Natural killer cell treated with Interleukin-12 subunit alpha and Interleukin-12 subunit beta and Interleukin-15 and Interleukin-18, amount 100 ng/mL, for 72 hours (primary cell): ENCODE measurements at regions not wholly inside any gene's neighbourhood (a gene's known extent, or its start where the extent isn't known, plus 50 kb on each side); places are given as distances from the start of the nearest gene placed in this dataset.
"Not testable (repeated sequence)": the region's sequence is repeated elsewhere in the genome, so short reads cannot be mapped to it uniquely, and the experiment has no call there.

Experiments
- ATAC-seq, 2 donors: fragments of 150-1000 bp; cut with Tn5 transposase in 1 of 2; sonication (Bioruptor Pico), chemical (Tn5 transposase) in 1 of 2; 2 replicates each; pipeline ENCODE4 v1.10.0; 2021
- DNase-seq: peaks from one replicate; pipeline ENCODE4 v3.0.0; 2022; ENCODE audit warnings: low spot score
- H3K27ac Mint-ChIP-seq, 2 donors: 1 replicate in 1 of 2; 2 replicates in 1 of 2; pipeline ENCODE4 v1.8.0; 2022; ENCODE audit warnings: mixed read lengths in 2 of 2, mild to moderate bottlenecking in 1 of 2, moderate library complexity in 1 of 2
- H3K27me3 Mint-ChIP-seq, 2 donors: 1 replicate in 1 of 2; 2 replicates in 1 of 2; pipeline ENCODE4 v1.8.0; 2022; ENCODE audit warnings: mixed read lengths in 2 of 2
- H3K36me3 Mint-ChIP-seq: one replicate; pipeline ENCODE4 v1.8.0; 2022; ENCODE audit warnings: mixed read lengths
- H3K4me1 Mint-ChIP-seq, 2 donors: 1 replicate in 1 of 2; 2 replicates in 1 of 2; pipeline ENCODE4 v1.8.0; 2022; ENCODE audit warnings: low read depth in 2 of 2, mixed read lengths in 2 of 2, mild to moderate bottlenecking in 1 of 2
- H3K4me3 Mint-ChIP-seq: one replicate; pipeline ENCODE4 v1.8.0; 2022; ENCODE audit warnings: mixed read lengths
- H3K9me3 Mint-ChIP-seq: 2 replicates; pipeline ENCODE4 v1.8.0; 2022; ENCODE audit warnings: mixed read lengths

DNA sequence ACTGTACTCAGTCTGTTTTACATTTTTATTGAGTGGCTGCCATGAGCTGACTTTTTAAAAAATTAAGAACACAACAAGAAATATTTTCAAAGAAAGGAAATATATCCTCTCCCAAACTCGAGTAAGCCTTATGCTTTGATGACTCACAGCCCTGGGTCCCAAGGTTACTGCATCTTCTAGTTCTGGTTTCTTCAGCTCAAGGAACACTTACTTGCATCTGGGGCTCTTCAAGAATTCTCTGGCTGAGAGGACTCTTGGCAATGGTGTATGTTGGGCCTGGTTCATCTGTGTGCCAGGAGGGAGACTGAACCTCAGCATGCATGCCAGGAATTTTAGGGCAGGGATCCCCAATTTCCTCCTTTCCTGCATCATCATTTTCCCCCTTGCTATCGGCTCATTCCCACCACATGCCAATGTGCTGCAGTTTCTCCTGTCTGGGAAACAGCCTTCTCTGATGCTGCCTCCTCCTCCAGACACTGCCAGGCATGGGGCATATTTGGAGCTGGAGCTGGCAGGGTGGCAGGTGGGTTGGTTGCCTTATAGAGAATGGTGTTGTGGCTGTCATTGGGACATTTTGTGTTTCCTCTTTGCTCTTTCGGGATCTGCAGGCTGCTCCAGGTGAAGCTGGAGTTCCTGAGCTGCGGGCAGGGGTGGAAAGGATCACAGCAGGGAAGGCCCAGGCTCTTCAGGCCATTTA lies 192.2 kb upstream of the HS6ST1 start:
- Mint-ChIP-seq H3K4me1 (peaks cover 0 to 9% of the 10 kb centered on the region in 2 donors), H3K36me3 (no peaks in the 10 kb centered on the region), H3K27me3 (peaks cover 0 to 3% of the 10 kb centered on the region in 2 donors), H3K9me3 (no peaks in the 10 kb centered on the region), H3K27ac (no peak overlapping the region), H3K4me3 (no peak overlapping the region)
- ATAC-seq (no peak), DNase-seq (no peak)

GRCh38 chr2:128511731-128512378 lies 193.2 kb upstream of the HS6ST1 start:
- no peak for ATAC-seq
- no peaks in the 10 kb centered on the region for H3K36me3 Mint-ChIP-seq
- DNase-seq: no peak
- H3K27ac Mint-ChIP-seq: no peak overlapping the region
- no peaks in the 10 kb centered on the region for H3K9me3 Mint-ChIP-seq
- H3K27me3 Mint-ChIP-seq: no peaks in the 10 kb centered on the region
- peaks cover 0 to 9% of the 10 kb centered on the region in 2 donors for H3K4me1 Mint-ChIP-seq
- H3K4me3 Mint-ChIP-seq: no peak overlapping the region

GRCh38 chr2:128512379-128513115 lies 193.9 kb upstream of the HS6ST1 start:
- ATAC-seq (no peak), DNase-seq (no peak)
- Mint-ChIP-seq H3K4me1 (peaks cover 0 to 9% of the 10 kb centered on the region in 2 donors), H3K4me3 (no peak overlapping the region), H3K27ac (no peak overlapping the region), H3K9me3 (no peaks in the 10 kb centered on the region), H3K27me3 (no peaks in the 10 kb centered on the region), H3K36me3 (no peaks in the 10 kb centered on the region)

DNA sequence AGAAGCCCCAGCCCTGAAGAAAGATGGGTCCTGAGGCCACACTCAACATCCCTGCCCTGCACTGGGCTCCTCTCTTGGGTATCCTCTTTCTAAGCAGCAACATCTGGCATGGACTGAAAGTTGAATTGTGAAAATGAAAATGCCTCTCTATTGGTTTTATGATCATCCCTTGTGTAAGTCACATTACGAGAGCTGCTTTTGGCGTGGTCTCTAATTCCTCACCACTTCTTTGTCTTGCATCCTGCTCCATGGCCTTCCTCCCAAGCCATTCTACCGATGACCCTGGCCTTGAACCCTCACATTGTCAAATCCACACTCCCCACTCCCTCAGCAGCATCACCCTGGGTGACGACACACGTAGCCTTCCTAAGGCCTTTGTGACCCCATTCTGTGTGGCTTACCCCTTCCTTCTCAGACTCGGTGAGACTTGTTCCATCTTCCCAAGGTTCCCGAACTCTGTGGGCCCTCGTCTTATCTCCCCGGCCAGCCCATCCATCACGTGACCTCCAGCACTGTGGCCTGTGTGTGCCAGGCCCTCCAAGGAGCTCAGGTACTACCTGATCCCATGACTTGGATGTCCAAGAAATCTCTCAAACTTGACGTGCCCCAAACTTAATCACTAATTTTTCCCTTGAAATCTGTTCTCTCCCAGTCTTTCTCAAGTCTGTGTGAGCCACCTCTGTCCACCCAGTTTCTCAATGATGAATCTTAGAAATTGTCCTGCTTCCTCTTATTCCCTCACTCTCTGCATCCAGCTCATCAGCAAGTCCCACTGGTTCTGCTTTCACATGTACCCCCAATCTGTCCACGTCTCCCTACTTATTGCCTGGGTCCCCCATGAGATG lies 194.7 kb upstream of the HS6ST1 start:
- Mint-ChIP-seq H3K27ac (no peak overlapping the region), H3K4me1 (peaks cover 0 to 9% of the 10 kb centered on the region in 2 donors), H3K4me3 (no peak overlapping the region), H3K9me3 (no peaks in the 10 kb centered on the region), H3K27me3 (no peaks in the 10 kb centered on the region), H3K36me3 (no peaks in the 10 kb centered on the region)
- no peak for ATAC-seq
- no peak for DNase-seq

- H3K27me3 Mint-ChIP-seq: no peaks in the 10 kb centered on the region
- no peak for ATAC-seq
- no peak for DNase-seq
- H3K36me3 Mint-ChIP-seq: no peaks in the 10 kb centered on the region
- peaks cover 0 to 9% of the 10 kb centered on the region in 2 donors for H3K4me1 Mint-ChIP-seq
- no peaks in the 10 kb centered on the region for H3K9me3 Mint-ChIP-seq
- no peak overlapping the region for H3K4me3 Mint-ChIP-seq
- no peak overlapping the region for H3K27ac Mint-ChIP-seq
These were observed 195.3 kb upstream of the HS6ST1 start for GRCh38 chr2:128513961-128514283.

GRCh38 chr2:128514555-128514955 lies 195.9 kb upstream of the HS6ST1 start:
- DNase-seq: no peak

DNA sequence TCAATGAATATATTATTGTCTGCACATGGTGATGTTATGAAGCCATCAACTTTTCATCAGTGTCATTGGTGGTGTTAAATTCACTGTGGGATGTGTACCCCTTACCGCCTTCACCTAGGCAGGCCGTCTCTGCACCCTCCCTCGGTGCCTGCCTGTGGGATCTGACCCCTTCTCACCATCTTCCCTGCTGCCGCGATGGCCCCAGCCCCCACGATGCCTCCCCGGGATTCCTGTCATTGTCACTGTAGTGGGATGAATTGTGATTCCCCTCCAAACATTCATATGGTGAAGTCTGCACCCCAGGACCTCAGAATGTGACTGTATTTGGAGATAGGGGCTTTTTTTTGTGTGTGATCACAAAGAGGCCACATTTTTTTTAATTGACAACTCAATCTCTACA lies 198.3 kb upstream of the HS6ST1 start:
- DNase-seq (no peak), ATAC-seq (no peak)
- Mint-ChIP-seq H3K4me3 (no peak overlapping the region), H3K9me3 (no peaks in the 10 kb centered on the region), H3K4me1 (peaks cover 0 to 14% of the 10 kb centered on the region in 2 donors), H3K27me3 (no peaks in the 10 kb centered on the region), H3K36me3 (no peaks in the 10 kb centered on the region), H3K27ac (no peak overlapping the region)

More at GRCh38 chr2:128514555-128514955, 195.9 kb upstream of the HS6ST1 start:
- ATAC-seq: no peak
- Mint-ChIP-seq H3K4me1 (peaks cover 0 to 9% of the 10 kb centered on the region in 2 donors), H3K27me3 (no peaks in the 10 kb centered on the region), H3K9me3 (no peaks in the 10 kb centered on the region), H3K27ac (no peak overlapping the region), H3K4me3 (no peak overlapping the region), H3K36me3 (no peaks in the 10 kb centered on the region)

- H3K27ac Mint-ChIP-seq, H3K4me3 Mint-ChIP-seq, H3K36me3 Mint-ChIP-seq, H3K27me3 Mint-ChIP-seq, H3K4me1 Mint-ChIP-seq, H3K9me3 Mint-ChIP-seq, DNase-seq, ATAC-seq: not testable (repeated sequence)
These were observed 200.4 kb upstream of the HS6ST1 start for GRCh38 chr2:128519028-128519427.

- H3K4me1 Mint-ChIP-seq: peaks cover 0 to 5% of the 10 kb centered on the region in 2 donors
- DNase-seq (no peak), ATAC-seq (no peak)
- H3K27me3 Mint-ChIP-seq: peaks cover 0 to 8% of the 10 kb centered on the region in 2 donors
- H3K27ac Mint-ChIP-seq: peak overlapping the region in 1 of 2 donors; percentile 26
- no peaks in the 10 kb centered on the region for H3K36me3 Mint-ChIP-seq
- H3K9me3 Mint-ChIP-seq: no peaks in the 10 kb centered on the region
- H3K4me3 Mint-ChIP-seq: no peak overlapping the region
These were observed 201.0 kb upstream of the HS6ST1 start for GRCh38 chr2:128519517-128520215.

DNA sequence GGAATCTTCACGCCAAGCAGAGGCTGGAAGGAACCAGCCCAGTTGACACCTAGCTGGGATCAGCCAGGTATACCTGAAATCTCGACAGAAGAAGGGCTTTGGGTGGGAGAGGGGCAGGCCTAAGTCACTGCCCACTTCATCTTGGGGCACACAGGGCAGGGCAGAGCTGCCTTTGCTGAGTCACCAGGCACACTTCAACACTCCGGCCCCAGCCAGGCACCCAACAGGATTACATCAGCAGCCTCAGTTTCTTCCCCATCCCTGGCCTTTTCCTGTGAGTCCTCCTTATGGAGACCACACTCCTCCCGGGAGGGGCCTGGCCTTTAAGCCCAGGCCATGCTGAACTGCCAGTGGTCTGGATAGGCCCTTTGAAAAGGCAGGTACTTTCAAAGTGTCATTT lies 201.7 kb upstream of the HS6ST1 start:
- H3K9me3 Mint-ChIP-seq: no peaks in the 10 kb centered on the region
- no peak overlapping the region for H3K4me3 Mint-ChIP-seq
- peaks cover 0 to 8% of the 10 kb centered on the region in 2 donors for H3K27me3 Mint-ChIP-seq
- no peak for DNase-seq
- no peaks in the 10 kb centered on the region for H3K36me3 Mint-ChIP-seq
- peak in 1 of 2 donors; percentile 47 for ATAC-seq
- peaks cover 0 to 5% of the 10 kb centered on the region in 2 donors for H3K4me1 Mint-ChIP-seq
- H3K27ac Mint-ChIP-seq: no peak overlapping the region

DNA sequence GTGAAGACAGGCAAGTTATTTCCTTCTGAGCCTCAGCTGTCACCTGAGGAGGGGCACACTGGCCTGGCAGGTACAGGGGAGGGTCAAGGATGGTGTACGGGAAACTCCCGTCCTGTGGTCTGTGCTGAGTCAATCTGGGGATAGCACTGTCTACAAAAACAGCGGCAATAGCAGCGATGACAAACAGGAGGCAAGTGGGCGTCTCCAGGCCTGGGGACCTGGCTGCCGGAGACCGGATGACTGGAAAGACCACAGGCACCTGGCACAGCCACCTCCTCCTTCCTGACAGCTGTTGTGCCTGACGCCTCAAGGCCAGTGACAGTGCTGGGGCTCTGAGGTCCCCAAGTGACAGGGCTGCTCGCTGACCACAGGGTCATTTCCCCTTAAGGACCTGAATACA lies 202.1 kb upstream of the HS6ST1 start:
- DNase-seq (no peak), ATAC-seq (peak; percentile 72 to 78)
- H3K27ac Mint-ChIP-seq: no peak overlapping the region

DNA sequence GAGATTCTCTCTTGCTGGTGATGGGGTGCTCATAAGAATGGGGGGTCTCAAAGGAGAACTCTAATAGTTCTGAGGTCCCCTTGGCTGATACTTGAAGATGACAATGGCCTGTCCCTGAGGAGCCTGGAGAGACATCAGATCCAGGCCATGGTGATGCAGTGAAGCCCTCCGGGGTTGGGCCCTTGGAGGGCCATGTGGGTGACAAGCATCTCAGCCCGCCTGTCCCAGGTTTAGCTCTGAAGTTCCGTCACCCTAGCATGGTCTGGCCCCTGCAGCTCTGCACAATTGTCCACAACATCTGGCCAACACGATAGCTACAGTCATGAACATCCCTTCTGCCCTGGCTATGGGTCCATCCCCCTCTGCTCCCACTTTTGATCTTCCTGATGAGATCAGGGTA lies 202.8 kb upstream of the HS6ST1 start:
- no peak for ATAC-seq
- Mint-ChIP-seq H3K27me3 (peaks cover 0 to 11% of the 10 kb centered on the region in 2 donors), H3K4me1 (peaks cover 0 to 5% of the 10 kb centered on the region in 2 donors), H3K27ac (no peak overlapping the region), H3K4me3 (no peak overlapping the region), H3K36me3 (no peaks in the 10 kb centered on the region), H3K9me3 (no peaks in the 10 kb centered on the region)
- DNase-seq: no peak

More for the DNA sequence above, 202.1 kb upstream of the HS6ST1 start:
- Mint-ChIP-seq H3K9me3 (no peaks in the 10 kb centered on the region), H3K4me3 (no peak overlapping the region), H3K27me3 (peaks cover 0 to 8% of the 10 kb centered on the region in 2 donors), H3K36me3 (no peaks in the 10 kb centered on the region), H3K4me1 (peaks cover 0 to 5% of the 10 kb centered on the region in 2 donors)

DNA sequence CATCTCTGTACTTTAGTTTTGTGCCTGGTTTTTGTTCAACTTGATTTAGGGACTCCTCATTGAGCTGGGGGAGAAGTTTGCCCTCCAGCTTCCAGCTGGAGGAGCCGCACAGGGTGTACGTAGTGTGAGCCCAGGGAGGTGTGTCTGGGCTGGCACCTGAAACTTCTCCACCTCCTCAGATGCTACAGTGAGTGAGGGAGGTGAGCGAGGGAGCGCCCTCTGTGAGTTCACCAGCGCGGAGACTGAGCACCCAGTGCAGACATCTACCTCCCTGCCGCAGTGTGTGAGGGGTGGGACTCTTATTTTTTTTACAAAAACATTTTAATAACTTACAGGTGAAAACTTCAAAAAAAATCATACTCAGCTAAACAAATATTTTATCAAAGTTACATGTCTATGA lies 204.2 kb upstream of the HS6ST1 start:
- ATAC-seq: no peak
- H3K27me3 Mint-ChIP-seq: peaks cover 3 to 14% of the 10 kb centered on the region in 2 donors
- peaks cover 0 to 5% of the 10 kb centered on the region in 2 donors for H3K4me1 Mint-ChIP-seq

More for the DNA sequence above, 204.2 kb upstream of the HS6ST1 start:
- no peak overlapping the region for H3K27ac Mint-ChIP-seq
- DNase-seq: no peak
- H3K4me3 Mint-ChIP-seq: no peak overlapping the region
- no peaks in the 10 kb centered on the region for H3K36me3 Mint-ChIP-seq
- H3K9me3 Mint-ChIP-seq: no peaks in the 10 kb centered on the region
